NCI-H2081 (cell line): ENCODE measurements at regions not wholly inside any gene's neighbourhood (a gene's known extent, or its start where the extent isn't known, plus 50 kb on each side); places are given as distances from the start of the nearest gene placed in this dataset.

Experiments
- DNase-seq, 2 experiments: peaks; one replicate each; lab custom pipeline; 2025; lab: John Stamatoyannopoulos, UW

DNA sequence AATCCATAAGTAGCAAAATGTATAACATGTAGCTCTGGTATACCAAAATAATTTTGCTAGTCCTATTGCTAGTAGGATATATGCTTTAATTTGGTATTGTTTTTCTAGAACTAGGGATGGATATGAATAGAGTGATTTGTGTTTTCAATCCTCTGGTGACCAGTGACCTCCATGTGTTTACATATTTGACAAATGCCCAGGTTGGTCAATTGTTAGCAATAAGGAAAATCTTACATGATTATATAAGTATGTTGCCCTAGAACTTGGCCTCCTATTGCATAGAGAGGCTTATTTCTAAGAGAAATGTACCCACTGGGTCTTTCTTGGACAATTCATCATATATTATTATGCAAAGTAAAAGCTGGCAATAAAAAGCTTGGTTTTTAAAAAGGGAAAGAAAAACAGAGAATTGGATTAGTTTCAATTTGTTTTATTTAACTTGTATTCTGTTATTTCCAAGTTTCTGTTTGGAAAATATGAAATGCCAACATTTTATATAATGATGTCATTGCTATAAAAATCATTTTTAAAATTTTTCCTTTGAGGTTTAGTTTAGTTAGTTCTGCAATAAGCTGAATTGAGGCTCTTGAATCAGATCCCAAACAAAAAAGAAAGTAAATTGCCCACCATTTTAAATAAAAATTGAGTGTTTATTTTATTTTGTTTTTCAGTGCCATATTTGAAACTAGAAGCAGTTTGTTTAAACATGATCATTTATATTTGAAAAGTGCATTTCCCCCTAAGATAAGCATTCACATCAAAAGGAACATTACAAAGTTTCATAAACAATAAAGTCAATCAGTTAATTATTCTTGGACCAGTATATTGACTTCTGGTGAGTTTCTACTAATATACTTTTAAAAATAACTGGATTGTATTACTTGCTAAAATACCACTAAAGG is 210.9 kb downstream of the ZC3H11B start:
- DNase-seq = no peak

DNA sequence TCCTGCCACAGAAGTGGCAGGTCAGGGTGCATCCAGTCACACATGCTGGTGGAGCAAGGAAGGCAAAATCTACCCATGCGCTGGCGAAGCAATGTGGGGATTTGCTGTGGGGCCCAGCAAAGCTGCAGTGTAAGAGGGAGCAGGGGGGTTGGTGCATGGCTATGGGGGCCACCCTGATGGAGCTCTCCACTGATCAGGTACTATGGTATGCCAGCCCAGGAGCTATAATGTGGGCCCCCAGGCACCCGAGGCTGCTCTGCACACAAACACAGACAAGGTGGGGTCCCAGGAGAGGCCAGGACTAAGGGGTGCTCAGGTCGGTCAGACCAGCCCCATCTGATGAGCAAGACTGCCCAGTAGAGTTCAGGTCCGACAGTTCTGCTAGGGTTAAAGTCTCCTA is 213.5 kb downstream of the ZC3H11B start:
- no peak for DNase-seq

DNA sequence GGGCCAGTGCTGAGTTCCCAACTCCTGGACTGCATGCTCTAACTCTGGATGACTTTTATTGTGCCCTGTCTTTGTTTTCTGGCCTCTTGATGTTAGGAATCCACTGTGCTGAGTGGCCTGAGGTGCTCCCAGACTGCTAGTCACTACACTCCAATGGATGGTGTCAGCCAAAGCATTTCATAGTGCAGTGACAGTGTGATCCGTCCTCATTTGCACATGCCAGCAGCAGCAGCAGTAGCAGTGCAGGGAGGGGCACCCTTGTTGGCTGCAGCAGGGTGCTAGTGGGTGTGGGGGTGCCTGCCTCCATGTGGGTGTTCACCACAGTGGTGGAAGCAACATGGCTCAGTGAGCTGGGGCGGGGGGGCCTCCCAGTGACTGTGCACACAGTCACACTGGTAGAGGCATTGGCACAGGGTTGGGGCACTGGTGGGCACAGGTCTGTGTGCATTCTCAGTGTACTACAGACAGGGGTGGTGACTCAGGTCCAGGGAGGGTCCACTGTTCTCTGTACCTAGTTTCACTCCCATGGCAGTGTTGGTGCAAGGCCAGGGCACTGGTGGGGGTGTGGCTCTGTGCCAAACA is 214.0 kb downstream of the ZC3H11B start:
- no peak for DNase-seq

DNA sequence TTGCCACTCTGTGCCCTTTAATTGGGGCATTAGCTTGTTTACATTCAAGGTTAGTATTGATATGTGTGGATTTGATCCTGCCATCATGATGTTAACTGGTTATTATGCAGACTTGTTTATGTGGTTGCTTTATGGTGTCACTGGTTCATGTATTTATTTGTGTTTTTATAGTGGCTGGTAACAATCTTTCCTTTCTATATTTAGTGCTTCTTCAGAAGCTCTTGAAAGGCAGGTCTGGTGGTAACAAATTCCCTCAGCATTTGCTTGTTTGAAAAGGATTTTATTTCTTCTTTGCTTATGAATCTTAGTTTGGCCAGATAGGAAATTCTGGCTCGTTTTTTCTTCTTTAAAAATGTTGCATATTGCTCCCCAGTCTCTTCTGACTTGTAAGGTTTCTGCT is 215.4 kb downstream of the ZC3H11B start:
- no peak for DNase-seq

DNA sequence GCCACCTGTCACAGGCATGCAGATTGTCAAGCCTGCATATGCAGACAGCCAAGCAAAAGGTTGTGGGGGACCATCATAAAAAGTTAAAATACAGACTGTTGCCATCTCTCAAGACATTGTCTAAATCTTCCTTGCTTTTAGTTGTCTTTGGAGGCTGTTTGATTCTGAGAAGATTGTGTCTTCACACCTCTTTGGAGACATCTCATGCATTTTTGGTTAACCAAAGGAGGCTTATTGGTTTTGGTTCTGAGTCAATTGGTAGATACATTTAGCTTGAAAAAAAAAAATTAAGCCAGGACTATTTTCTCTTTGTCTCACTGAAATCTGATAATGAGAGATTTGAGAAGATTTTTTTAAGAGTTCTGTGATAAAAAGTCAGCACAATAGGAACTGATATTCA is 217.6 kb downstream of the LYPLAL1 start:
- DNase-seq = no peak

DNA sequence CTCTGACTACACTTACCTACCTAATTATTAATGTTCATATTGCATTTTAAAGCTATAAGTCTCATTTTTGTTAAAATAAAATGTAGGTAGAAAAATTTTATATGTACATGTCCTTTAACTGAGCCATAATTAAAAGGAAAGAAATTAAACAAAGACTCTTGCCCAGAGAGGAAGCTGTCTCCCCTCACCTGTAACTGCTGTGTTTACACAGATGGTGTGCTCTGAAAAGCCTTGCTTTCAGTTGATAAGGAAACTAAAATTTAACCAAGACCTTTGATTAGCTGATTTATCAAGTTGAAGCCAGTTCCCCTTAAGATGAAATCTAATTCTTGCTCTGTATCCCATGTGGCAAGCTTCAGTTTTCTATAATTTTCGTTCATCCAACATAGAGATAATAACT is 213.5 kb downstream of the LYPLAL1 start:
- peak; percentile 41 to 83 for DNase-seq

DNA sequence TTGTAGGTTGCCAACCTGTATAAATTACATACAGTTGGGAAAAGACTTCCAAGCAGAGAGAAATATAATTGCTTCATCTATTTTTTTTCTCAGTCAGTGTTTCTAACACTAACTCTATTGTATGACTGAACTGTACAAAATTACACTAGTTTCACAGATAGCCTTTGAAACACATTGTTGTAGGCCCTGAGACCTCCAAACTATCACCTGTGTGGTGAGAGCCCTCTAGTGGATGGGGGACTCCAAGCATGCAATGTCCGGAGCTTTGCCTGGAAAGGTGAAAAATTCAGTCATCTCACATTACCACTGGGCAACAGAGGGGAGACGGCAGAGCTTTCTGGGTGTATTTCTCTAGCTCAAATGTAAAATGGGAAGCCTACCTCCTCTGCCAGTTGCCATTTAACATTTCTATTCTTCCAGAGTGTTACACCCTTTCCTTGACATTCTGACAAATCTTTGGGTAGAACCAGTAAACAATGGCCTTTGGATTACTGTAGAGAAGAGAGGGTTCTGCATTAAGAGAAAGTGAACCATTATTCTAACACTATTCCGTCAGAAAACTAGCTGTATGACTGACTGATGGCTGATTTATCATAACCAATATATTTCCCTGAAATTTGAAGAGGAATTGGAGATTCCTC is 212.2 kb downstream of the LYPLAL1 start:
- peak; percentile 81 to 88 for DNase-seq

DNA sequence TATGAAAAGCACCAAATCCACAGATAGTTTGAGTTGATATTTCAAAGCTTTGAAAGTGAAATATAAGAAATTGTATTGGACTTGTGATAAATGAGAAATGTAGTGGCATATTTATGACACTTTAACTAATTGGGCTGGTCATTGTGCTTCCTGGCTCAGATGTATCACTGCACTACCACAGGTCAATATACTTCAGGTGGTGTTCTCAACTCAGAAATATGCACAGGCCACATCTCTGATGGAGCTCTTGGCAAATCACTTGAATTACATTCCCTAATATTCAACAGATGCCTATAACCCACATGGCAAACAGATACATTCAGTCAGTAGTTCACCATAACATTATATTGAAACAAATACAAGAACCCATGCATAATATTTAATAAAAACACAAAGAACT is 209.6 kb downstream of the LYPLAL1 start:
- no peak for DNase-seq

DNA sequence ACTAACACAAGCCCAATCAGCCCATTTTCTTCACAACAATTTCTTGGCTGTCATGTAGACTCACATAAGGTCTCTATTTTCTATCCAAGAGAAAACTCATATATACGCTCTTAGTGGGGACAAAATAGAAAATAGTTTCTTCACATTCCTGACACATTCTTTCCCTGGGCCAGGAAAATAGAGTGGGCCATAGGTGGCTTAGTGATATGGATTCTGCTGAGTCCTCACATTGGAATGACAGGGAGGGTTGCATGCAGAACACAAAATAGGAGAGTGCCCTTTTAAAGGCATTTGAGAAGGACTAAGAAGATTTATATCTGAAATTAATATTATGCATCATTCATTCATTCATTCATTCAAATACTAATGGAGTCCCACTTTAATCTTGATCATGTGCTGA is 207.7 kb downstream of the LYPLAL1 start:
- no peak for DNase-seq

DNA sequence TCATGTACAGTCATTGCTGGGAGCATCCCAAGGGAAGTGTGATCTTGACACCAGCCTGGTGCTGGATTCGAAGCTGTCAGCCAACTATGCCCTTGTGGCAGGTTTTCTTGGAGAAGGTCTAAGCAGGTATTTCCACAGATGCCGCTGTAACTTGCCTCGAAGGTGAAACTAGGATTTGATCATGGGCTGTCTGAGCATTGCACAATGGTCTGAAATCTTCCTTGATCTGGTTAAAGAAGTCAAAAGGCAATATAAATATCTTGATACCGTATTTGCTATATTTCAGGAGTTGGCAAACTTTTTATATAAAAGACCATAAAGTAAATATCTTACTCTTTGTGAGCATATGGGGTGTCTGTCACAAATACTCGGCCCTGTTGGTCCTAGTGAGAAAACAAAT is 206.8 kb downstream of the LYPLAL1 start:
- DNase-seq = no peak

DNA sequence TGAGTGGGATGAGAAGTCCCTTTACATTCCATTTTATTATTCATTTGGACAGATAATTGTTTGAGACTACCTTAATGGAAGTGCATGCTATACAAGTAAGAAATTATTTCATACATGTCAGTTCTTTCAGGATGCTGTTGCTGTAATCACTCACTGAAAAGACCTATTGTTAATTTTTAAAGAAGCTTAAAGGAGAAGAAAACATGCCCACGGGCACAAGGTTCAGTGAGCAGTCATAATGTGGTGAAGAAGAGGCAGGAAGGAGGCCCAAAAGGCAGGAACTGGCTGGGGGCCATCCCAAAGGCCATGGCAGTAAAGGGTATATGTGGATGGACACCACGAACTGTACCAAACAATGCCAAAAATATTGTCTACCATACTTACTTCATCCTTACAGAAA is 206.0 kb downstream of the LYPLAL1 start:
- DNase-seq = no peak

DNA sequence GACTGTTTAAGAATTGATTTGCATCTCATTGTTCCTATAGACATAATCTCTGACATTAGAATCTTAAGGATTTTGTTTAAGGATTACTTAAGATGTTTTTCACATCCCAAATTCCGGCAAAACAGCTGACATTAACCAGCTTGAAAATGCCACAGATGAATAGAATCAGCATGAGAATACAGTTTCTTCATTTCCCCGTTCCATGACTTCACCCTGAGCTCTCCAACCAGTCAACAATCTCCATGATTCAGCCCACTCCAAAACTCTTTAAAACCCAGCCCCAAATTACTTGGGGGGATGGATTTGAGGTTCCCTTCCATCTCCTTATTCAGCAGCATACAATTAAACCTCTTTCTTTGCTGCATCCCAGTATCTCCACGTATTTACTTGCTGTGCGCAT is 201.0 kb downstream of the LYPLAL1 start:
- no peak for DNase-seq

DNA sequence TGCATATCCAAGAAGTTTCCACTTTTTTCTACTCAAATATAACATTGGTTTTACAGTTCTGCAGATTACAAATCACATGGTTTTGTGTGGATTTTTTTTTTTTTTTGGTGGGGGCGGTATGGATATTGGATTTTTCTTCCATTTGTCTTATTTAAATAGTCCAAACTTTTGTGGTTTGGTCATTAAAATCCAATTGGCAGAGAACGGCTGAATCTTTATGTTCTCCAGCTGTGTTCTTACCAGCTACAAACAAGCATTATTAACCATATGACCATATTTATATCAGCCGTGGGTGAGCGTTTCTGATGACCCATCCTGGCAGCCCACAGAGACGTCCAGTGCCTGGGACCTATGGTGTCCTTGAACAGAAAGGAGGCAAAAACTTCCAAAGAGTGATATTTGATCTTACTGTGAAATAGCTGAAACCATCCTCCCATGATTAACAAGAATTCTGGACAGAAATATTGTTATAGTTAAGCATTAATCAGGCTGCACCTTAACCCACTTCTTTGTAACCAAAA is 200.4 kb downstream of the LYPLAL1 start:
- no peak for DNase-seq

DNA sequence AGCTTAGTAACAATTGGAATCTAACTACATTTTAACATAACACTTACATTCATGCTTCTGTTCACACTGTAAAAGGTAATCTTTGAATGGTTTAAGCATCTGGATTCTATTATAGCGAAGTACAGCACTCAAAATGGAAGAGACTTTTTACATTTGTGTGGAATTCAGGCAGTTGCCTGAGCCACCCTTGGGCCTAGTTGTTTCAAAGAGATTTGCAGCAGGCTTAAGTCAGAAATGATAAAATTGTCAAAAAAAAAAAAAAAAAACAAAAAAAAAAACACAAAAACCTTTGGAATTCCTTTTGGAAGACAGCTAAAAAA is 199.9 kb downstream of the LYPLAL1 start:
- DNase-seq = no peak

DNA sequence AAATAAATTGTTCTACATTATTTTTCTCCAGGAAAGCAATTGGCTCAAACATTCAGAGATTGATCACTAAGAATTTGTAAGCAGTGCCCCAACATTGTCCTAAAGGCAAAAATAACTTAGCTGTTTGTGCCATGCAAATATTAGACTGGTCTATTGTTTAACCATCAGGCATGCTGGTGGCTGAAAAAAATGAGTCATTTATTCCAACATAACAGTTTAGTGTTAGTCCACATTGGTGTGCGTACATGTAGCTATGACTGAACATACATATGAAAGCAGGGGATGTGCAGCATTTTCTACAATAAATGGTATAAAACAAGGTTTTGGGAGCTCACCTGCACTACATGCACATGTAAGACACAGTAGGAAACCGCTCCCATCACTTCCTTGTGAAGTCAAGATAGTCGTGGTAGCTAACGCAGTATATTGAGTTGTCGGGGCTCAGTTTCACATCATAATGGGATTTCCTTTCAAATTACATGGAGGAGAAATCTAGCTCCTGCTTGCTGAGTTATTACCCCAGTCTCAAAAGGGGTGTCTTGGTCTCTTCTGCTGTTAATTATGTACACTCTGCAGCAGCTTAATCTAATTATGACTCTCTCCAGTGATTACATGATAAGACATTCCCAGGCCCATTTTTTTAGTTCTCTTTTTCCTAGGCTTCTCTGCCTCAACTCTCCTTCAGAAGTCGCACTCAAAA is 199.4 kb downstream of the LYPLAL1 start:
- DNase-seq = no peak

DNA sequence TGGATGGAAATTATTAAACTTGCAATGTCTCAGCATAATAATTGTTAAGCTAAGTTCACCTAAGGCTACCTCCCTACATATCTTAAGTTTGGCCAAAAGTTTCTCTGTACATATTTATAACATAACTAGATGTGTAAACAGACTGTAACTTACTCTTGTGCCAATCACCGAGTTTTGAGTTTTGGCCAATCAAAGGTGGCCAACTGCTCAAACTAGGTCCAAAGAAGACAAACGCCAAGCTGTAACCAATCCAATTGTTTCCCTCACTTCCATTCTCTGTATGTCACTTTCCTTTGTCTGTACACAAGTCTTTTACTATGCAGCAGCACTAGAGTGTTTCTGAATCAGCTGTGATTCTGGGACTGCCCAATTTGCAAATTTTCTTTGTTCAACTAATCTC is 197.8 kb downstream of the LYPLAL1 start:
- DNase-seq = no peak

DNA sequence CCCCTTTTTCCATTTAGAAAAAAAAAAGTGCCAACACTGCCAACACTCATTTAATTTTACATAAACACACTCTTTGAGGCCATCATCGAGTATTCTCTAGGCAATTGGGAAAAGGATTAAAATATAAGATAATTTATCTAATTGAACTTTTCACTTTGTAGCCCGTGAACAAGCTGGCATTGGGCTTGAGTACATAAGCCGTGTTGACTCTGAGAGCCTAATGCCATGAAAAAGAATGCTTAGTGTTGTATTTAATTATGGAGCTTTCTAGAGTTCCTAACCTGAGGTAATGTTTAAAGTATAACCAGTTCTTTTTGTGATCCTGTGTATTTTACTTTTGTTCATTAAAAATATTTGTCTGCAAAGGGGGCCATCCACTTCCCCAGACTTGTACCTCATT is 193.8 kb downstream of the LYPLAL1 start:
- DNase-seq = peak; percentile 61 to 86

DNA sequence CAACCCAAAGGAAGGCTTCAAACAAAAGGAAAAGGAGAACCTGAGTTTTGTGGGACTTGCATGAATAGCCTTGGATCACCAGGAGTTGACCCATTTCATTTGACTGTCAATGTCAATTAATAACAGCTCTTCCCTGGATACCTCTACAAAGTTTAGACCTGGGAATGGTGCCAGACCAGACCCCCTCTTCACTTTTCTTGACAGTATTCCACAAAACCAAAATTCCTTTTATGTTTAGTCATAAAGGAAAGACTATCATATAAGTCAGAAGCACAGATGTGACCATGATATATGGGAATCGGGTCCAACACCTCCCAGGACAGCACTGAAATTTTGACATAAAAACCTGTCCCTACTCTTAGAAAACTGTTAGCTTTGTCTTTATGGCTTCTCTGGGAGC is 191.8 kb downstream of the LYPLAL1 start:
- no peak for DNase-seq

DNA sequence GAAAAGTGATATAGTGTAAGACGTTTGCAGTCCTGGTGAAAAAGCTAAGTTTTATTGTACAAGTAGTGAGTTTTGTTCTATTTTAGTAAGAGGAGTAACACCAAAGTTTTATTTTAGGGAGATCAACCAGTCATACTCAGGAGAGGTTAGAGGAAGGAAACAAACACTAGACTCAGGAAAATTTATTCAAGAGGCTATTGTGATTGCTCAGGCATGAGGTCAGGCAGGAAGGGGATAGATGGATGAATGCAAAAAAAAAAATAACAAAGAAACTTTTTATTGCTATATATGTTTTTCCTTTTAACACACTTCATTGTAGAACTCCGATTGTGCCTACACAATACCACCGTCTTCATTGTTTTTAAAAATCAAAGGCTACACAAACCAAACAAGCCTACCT is 189.0 kb downstream of the LYPLAL1 start:
- DNase-seq = no peak

DNA sequence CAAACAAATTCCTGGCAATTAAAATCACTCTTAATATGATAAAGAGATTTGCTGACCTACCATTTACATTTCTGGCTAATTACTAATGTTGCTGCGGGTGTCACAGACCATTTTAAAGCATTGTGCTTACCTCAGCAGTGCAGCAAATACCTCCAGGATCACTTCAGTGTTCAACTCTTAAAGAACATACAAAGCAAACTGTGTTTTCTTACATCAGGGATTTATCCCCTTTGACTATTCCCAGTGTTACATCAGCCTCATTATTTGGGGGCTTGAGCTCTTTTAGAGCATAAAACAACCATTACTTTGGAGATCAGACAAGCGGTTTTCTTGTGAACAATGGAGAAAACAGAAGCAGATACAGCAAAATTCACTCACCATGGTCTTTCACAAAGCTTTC is 185.4 kb downstream of the LYPLAL1 start:
- DNase-seq = no peak

DNA sequence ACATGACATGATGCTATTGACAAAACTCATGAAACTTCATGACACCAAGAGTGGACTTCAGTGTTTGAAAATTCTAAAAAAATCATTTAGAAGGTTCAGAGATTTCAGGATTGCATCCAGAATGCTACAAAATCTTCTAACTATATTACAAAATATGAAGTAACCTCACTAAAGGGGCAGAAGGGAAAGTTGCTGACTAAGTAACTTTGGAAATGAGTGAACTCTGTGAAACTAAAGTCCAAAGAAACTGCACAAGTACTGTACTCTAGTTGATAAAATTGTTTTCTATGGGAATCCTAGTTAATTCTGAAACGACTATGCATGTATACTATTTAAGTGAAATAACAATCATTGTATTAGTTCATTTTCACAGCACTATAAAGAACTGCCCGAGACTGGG is 184.4 kb downstream of the LYPLAL1 start:
- DNase-seq = no peak

DNA sequence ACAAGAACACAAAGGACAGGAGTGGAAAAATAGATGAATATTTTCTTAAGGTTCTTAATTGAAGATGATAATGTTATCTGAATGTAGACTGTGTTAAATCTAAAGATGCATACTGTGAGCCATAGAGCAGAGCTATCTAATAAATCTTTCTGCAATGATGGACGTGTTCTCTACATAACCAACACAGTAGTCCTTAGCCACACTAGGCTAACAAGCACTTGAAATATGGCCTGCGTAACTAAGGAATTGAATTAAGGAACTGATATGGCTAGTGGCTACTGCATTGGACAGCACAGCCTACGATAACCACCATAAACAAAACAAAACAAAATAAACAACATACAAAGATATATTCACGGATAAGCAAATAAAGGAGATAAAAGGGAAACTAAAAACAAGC is 181.3 kb downstream of the LYPLAL1 start:
- DNase-seq = no peak
